ENCODE measurements at regions not wholly inside any gene's neighbourhood (a gene's known extent, or its start where the extent isn't known, plus 50 kb on each side); places are given as distances from the start of the nearest gene placed in this dataset.

DNA sequence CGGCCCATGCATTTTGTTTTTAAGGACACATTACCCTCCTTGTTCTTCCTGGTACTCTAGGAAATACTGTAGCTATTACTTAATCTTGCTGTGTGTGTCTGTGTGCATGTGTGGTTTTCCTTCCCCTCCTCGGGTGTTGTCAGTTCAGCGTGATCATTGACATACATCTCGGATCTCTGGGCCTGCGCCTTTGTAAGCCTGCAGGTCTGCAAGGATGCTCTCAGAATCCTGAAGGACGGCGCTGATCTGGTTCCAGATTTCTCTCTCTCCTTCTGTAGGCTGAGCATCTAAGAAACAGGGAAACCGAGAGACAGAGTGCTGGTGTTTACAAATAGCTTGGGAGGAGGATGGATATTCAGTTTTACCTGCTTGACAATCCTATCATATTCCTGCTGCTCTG lies 100.2 kb downstream of the CYRIA start:
- no peak for DNase-seq (ENCODE audit: low read depth in 2 of 2)

- no peak for DNase-seq (ENCODE audit: low read depth in 2 of 2)
Measured at GRCh38 chr2:16561676-16562075, 104.0 kb downstream of the CYRIA start.

DNA sequence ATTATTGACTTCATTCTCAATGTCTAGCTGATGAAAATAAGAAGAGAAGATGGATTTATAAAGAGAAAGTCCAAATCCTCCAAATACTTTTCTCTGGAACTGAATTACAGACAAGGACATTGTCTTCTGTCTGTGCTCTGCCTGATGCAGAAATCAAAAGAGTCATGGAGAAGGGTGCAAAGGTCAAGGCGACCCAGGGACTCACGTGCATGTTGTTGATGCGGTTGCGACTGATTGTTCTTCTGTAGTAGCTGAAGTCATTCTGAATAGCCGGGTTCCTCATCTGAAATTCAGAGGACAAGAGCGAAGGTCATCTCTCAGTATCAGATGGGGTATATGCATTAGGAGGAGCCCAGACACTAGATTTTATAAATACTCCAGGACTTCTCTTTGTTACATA lies 104.4 kb downstream of the CYRIA start:
- no peak for DNase-seq (ENCODE audit: low read depth in 2 of 2)

DNA sequence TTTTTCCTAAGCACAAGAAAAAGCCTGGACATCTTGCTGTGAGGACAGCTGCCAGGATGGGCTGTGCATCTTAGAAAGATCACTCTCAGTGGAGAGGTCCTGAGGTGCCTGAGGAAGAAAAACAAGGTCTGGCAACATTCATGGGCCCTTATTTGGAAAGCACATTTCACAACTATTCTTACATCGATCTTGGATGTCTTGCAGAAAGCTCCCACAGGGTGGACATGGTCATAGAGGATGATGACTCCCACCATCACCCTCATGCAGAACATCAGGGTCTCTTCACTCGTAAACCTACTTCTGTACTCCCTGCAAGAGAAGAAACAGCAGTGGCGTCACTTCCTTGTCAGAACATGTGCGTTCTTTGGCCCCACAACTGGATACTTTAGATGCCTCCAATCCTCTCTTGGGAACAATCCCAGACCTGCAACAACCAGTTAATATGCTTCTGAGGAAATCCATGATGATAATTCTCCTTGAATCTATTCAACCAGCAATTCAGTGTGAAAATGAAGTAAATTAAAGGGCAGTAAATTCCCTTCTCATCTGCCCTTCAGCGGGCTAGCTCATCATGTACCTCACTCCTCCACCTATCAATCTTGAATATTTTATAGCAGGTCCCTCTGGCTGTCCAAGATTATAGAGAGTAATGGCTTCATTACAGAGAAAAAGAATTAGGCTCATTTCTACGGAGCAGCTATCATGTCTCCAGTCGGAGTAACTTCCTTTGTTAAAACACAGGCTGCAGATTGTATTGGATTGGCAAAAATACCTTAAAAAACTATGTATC lies 106.2 kb downstream of the CYRIA start:
- DNase-seq (ENCODE audit: low read depth in 2 of 2): no peak

GRCh38 chr2:16554060-16554583 lies 111.5 kb downstream of the CYRIA start:
- no peak for DNase-seq (ENCODE audit: low read depth in 2 of 2)

DNA sequence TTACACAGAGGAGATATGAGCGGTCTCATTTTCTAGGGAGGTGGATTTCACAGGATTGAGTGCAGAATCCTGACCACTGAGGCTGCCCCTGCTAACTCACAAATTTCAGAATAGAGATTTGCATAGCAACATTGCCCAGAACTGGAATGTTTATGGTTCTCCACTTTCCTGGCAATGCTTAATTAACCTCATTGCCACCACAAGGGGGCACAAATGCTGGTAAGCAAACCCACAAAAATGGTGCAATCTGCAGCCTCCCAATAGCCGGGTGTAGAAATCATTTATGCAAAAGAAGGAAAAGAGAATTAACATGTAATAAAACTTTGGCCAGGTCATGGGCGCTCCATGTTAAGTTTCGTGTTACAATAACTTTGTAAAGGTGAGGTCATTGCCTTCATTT lies 112.4 kb downstream of the CYRIA start:
- peak in 1 of 2 donors; percentile 1 for DNase-seq (ENCODE audit: low read depth in 2 of 2)

GRCh38 chr2:16552202-16552601 lies 113.4 kb downstream of the CYRIA start:
- DNase-seq (ENCODE audit: low read depth in 2 of 2): no peak

GRCh38 chr2:16548036-16548435 lies 117.6 kb downstream of the CYRIA start:
- DNase-seq (ENCODE audit: low read depth in 2 of 2): no peak

- no peak for DNase-seq (ENCODE audit: low read depth in 2 of 2)
Measured at GRCh38 chr2:16546128-16546754, 119.4 kb downstream of the CYRIA start.

- DNase-seq (ENCODE audit: low read depth in 2 of 2): no peak
Measured at GRCh38 chr2:16538707-16539106, 126.9 kb downstream of the CYRIA start.

- no peak for DNase-seq (ENCODE audit: low read depth in 2 of 2)
Measured at GRCh38 chr2:16537347-16537746, 128.3 kb downstream of the CYRIA start.

DNA sequence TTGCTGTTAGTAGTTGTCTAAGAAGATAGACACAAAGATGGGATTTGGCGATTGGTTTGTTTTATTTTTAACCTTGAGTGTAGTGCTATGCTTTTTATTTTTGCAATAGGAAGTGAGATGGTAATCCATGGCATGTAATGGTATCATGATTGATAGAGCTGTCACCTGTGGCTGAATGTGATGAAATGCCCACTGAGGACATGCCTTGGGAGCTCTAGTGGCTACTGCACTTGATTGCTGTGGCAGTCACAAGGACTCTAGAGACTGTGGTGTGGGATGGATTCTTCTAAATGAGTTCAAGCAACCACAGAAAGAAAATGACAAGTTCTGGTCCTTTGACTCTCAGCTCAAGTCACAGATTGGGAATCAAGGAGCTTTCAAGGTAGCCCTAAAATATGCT lies 139.4 kb downstream of the CYRIA start:
- DNase-seq (ENCODE audit: low read depth in 2 of 2): no peak

DNA sequence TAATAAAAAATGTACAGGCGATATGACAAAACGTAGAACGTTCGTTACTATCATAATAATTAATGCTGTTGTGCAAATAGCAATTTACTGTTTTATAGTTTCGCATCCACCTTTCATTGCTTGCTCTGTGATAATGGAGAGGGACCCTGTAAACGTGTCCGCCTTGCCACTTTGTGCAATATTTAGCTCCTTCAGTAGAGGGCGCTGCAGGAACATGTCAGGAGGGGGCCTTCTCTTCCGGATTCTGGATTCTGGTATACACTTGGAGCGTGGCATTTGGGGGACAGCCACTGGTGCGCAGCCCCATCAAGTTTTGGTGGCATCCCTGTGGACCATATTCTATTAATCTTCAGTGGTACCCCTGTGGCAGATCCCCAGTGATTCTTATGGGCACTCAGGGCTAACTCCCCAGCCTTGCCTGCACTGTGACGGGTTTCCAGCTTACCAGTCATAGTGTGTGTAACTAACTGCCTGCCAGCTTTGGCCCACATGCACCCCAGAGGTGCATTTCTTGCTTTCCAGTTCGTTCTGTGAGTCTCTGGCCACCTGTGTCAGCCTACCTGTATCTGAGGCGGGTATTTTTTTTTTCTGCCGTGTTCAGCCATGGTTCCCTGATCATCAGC lies 140.3 kb downstream of the CYRIA start:
- peak in 1 of 2 donors; percentile 8 for DNase-seq (ENCODE audit: low read depth in 2 of 2)

GRCh38 chr2:16523711-16524110 lies 141.9 kb downstream of the CYRIA start:
- no peak for DNase-seq (ENCODE audit: low read depth in 2 of 2)

DNA sequence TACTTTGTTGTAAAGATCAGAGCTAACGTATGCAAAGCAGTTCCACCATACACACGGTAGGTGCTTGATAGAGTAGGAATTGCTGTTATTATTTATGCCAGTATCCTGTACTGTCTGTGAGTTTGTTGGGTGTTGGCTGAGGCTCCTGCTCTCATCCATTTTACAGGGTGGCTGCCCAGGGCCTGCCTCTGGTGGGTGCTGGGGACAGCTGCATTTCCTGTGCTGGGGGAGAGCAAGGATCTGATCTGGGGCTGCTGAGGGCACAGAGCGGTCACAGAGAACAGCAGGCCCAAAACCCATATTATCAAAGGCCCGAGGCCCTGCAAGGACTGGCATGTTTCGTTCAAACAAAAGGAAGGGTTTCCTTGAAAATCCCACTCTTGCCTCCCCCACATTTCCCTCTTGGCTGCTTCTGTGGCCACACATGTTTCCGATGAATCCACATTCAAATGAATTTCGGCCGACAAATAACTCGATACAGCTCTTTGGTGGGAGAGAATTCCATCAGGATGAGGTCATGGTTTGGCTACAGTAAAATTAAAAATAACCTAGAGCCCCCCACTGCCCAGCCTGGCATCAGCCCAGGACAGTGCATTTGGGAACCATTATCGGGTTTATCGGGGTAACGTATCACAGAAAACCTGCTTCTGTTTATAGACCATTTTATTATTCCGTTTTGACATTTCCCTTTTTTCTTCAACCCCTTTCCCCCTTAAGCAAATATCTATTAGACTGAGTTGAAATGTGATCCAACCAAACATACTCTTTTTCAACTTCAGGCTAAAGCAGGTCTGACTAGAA lies 143.4 kb downstream of the CYRIA start:
- DNase-seq (ENCODE audit: low read depth in 2 of 2): no peak

DNA sequence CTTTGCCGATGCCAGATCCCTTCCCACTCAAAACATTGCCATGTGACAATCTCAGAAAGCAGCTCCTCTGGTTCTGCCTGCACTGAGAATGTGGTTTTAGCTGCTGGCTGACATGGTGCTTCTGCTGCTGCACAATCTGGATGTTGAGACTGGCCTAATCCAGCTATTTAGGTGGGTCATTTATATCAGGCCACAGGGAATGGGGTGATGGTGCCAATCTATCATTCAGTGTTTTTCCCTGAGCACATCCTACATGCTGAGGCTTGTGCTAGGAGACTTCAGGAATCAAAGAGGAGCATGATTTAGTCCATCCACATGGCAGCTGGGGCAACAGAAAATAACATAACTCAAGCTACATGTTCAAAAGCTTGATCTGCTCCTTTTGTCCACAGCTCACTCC lies 144.7 kb downstream of the CYRIA start:
- no peak for DNase-seq (ENCODE audit: low read depth in 2 of 2)

DNA sequence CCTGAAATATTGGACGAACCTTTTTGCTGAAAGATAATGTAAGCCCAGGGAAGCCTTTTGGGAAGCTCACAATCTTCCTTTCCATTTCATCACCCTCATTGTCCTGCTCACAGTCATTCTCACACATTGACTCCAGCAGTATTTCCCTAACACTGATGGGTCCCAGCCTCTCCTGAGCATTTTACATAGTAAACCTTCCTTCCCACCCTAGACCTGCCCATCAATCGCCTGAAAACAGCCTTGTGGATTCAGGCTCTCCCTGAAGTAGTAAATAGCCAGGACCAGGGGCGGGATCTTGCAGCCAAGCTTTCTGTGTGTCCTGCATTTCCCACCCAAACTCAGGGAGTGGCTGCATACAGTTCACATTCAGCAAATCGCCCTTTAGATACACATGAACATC lies 149.9 kb downstream of the CYRIA start:
- no peak for DNase-seq (ENCODE audit: low read depth in 2 of 2)

DNA sequence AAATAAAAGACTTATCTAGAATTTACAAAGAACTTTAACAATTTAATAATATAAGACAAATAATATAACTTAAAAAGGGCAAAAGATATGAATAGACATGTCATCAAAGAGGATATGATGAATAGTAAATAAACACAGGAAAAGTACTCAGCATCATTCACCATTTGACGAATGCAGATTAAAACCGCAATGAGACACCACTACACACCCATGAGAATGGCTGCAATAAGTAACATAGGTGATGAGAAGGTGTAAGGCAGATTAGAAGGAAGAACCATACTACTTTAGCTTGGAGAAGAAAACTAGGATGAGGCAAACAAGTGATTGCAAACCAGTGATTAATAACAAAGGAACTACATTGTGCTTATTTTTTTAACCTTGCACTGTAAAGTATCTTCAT lies 152.0 kb downstream of the CYRIA start:
- no peak for DNase-seq (ENCODE audit: low read depth in 2 of 2)

GRCh38 chr2:16511041-16511440 lies 154.6 kb downstream of the CYRIA start:
- no peak for DNase-seq (ENCODE audit: low read depth in 2 of 2)

DNA sequence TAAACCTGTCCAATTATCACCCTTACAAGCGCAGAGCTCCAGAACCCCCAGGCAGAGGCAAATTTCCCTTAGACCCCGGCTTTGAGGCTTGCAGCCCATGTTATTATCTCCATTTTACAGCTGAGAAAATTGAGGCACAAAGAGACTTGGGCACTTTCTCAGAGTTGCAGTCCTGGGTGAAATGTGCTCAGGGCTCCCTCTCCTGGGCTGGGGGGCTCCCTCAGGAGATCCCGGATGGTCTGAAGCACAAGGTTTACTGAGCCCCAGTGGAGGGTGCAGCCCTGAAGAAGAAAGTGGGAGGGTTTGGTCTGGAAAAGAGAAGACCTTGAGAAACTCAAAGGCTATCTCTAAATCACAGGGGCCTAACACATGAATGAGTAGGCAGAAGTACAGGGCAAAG lies 156.6 kb downstream of the CYRIA start:
- no peak for DNase-seq (ENCODE audit: low read depth in 2 of 2)

DNA sequence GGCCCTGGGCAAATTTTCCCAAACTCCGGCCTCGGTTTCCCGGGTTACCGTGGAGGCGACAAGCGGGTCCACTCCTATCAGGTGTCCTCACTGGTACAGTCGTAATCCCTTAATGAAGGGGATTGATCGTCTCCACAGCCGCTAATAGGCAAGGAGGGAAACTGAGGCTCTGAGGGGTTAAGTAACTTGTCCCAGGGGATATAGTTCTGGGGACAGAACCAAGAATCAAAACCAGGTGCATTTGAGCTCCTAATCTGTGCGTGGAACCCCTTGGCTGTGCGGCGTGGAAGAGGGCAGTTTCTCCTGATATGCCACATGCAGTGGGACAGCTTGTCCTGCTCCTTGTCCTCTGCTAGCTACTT lies 157.2 kb downstream of the CYRIA start:
- DNase-seq (ENCODE audit: low read depth in 2 of 2): no peak
